T-helper 2 cell treated with Interferon-gamma antibody and Interleukin-4, amounts not matched to agents 100 ng/mL and 5 ng/mL, for 36 hours (primary cell): ENCODE measurements at regions not wholly inside any gene's neighbourhood (a gene's known extent, or its start where the extent isn't known, plus 50 kb on each side); places are given as distances from the start of the nearest gene placed in this dataset.

Source experiments
- intact Hi-C: fragments of 100-400 bp; cut with micrococcal nuclease; formaldehyde crosslinking; loops from one replicate; pipeline ENCODE4 v1.15.1; 2023

- intact Hi-C loops, result no loop called here
Measured at GRCh38 chr18:22069916-22070315, 99.5 kb upstream of the GATA6 start.

DNA sequence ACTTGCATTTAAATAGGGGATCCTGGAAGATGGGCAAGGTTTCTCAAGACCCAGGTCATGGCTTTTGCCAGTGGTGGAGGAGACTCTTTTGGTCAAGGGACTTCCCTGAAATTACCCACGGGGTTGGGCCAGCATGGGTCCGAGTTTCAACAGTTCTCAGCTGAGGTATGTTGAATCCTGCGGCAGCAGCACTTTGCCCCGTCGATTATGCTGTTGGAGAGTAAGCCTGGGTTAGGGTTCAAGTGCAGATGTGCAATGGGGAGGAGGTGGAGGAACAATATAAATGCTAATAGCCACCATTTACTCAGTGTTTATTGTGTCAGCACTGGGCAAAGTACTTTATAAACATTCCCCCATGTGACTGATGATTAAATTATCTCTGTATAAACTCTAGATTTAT is 96.0 kb upstream of the GATA6 start:
- intact Hi-C loops, result no loop called here

- intact Hi-C loops, result no loop called here
Measured at GRCh38 chr18:22074282-22075070, 94.9 kb upstream of the GATA6 start.

- intact Hi-C loops, result no loop called here
Measured at GRCh38 chr18:22080035-22080434, 89.4 kb upstream of the GATA6 start.

DNA sequence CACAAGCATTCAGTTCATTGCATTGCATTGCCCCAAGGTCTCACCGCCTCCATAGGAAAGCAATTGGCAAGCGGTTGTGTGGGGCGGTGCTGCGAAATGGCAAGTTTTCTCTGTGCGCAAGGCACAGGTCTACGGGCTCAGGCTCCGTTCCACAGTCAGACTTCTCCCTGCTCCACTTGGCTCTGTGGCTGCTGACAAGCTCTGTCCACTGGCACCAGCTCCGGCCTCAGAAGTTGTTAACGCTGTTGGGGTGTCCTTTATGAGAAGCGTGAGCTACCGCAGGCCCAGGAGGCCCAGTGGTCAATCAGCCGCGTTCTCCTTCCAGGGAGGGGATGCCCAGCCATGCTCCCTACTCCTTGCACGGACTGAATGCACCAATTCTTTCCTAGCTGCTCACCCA is 87.0 kb upstream of the GATA6 start:
- intact Hi-C loops, result no loop called here

DNA sequence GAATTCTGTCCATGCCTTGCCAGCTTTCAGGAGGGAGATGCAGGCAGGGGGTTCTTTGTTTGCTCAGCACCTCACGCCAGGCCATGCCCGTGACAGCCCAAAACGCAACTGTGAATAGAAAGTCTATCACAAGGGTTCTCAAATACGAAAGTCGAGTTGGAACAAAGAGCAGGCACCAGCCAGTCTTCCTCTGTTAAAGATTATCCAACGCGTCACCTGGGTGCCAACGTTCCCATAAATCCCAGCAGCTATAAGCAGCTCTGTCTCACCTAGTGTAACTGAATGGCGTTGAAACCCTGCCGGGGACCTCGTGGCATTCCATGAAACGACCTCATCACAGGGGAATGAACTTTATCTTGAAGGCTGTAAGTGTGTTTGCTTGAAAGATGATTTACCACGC is 84.8 kb upstream of the GATA6 start:
- intact Hi-C loops, result no loop called here

DNA sequence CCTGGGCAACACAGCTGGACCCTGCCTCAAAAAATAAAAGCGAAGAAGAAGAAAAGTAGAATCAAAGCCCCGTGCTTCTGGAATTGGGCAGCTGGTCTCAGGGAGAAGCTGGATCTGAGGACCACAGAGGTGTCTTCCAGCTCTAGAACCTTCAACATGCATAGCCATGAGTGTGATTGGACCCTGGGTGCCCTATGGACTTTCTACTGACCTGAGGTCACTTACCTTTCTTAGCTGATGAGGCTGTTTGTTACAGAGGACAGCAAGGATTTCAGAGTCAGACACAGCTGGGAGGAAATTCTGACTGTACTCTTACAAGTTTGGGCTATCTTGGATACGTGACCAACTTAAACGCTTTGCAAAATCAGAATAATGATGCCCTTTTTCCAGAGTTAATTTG is 82.4 kb upstream of the GATA6 start:
- intact Hi-C loops, result no loop called here

- intact Hi-C loops, result no loop called here
Measured at GRCh38 chr18:22088029-22088428, 81.4 kb upstream of the GATA6 start.

GRCh38 chr18:22088996-22089640 is 80.3 kb upstream of the GATA6 start:
- intact Hi-C loops, result no loop called here

GRCh38 chr18:22091341-22091740 is 78.0 kb upstream of the GATA6 start:
- intact Hi-C loops, result no loop called here

GRCh38 chr18:22093731-22094357 is 75.5 kb upstream of the GATA6 start:
- intact Hi-C loops, result no loop called here

- intact Hi-C loops, result no loop called here
Measured at GRCh38 chr18:22094358-22094734, 75.0 kb upstream of the GATA6 start.

GRCh38 chr18:22098563-22098989 is 70.8 kb upstream of the GATA6 start:
- intact Hi-C loops, result no loop called here

GRCh38 chr18:22099925-22100324 is 69.5 kb upstream of the GATA6 start:
- intact Hi-C loops, result no loop called here

DNA sequence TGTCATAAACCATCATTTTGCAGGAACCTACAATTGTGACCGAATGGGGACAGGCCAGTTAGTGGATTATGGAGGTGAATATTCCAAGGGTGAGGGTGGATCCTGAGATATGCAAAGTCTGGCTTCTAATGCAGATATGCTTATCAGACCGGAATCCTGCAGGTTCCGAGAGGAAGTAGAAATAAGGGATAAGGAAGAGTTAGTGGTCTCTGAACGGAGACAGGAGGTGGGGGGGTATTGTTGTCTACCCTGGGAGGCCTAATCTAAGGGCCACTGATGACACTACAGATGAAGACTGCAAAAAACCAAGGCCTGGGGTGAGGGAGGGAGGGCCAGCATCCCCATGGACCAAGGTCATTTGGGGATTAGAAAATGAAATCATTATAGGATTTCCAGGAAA is 67.7 kb upstream of the GATA6 start:
- intact Hi-C loops, result no loop called here

GRCh38 chr18:22102953-22103646 is 66.3 kb upstream of the GATA6 start:
- intact Hi-C loops, result no loop called here

- intact Hi-C loops, result no loop called here
Measured at GRCh38 chr18:22103647-22104031, 65.8 kb upstream of the GATA6 start.

GRCh38 chr18:22106536-22107292 is 62.7 kb upstream of the GATA6 start:
- intact Hi-C loops, result no loop called here

DNA sequence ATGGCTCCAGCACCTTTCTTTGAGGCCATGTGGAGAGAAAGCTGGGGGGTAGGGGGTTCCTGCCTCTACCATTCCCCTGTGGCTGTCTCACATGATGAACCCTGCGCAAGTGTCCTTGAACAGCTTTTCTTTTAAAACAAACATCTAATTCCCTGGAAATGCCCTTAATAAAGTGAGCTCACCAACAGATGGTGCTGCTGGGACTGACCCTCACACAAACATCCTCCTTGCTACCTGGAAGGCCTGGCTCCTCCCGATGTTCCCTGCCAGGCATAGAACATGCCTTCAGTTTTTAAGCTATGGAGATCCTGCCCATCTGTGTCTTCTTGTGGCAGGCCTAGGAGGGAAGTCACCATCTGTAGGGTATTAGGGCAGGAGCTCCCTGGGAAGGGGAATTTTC is 60.7 kb upstream of the GATA6 start:
- intact Hi-C loops, result no loop called here

GRCh38 chr18:22109535-22109934 is 59.9 kb upstream of the GATA6 start:
- intact Hi-C loops, result no loop called here

DNA sequence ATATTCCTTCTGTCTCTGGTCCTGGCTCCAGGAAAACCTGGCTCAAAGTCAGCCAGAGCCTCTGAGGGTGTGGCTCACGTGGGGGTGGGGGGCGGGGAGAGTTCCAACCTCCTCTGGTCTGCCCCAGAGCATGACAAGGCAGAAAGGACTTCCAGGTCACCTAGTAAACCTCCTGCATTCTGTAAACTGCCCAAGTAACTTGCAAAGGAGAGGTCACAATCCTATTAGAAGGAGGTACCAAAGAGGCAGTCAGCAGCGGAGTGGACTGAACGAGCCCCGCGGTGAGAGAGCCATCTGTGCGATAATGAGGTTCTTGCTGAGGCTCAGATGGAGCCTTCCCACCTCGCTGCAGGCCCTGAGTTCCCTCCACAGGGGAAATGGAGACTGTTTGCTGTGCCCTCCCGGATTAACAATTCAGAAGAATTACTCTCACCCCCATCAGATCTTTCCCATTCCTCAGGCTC is 58.9 kb upstream of the GATA6 start:
- intact Hi-C loops, result loop anchor here (5.0 kb wide), 1 partner anchor 113 kb away; no protein-coding TSS in a partner anchor
